IPS DF 4.7 (cell line): ENCODE measurements at regions not wholly inside any gene's neighbourhood (a gene's known extent, or its start where the extent isn't known, plus 50 kb on each side); places are given as distances from the start of the nearest gene placed in this dataset.

Experiments
- DNase-seq: peaks from one replicate; pipeline ENCODE4 v3.0.0-alpha.2; 2013; ENCODE audit warnings: low spot score; ENCODE audit errors: extremely low read depth

GRCh38 chr6:43969158-43969981, 157.9 kb downstream of the MRPL14 start:
- no peak for DNase-seq

GRCh38 chr6:43968110-43968965, 158.9 kb downstream of the MRPL14 start:
- no peak for DNase-seq

- DNase-seq: no peak
Observed at GRCh38 chr6:43967719-43968091, 159.5 kb downstream of the MRPL14 start.

- no peak for DNase-seq
Observed at GRCh38 chr6:43966853-43967718, 160.2 kb downstream of the MRPL14 start.

GRCh38 chr6:43966374-43966658, 160.9 kb downstream of the MRPL14 start:
- DNase-seq: no peak

GRCh38 chr6:43965628-43966373, 161.5 kb downstream of the MRPL14 start:
- no peak for DNase-seq

GRCh38 chr6:43964659-43965570, 162.3 kb downstream of the MRPL14 start:
- no peak for DNase-seq

GRCh38 chr6:43963877-43964658, 163.2 kb downstream of the MRPL14 start:
- no peak for DNase-seq

- DNase-seq: no peak
Observed at GRCh38 chr6:43963203-43963602, 164.0 kb downstream of the MRPL14 start.

GRCh38 chr6:43962458-43962857, 164.8 kb downstream of the MRPL14 start:
- DNase-seq: no peak

GRCh38 chr6:43957273-43957672, 170.0 kb downstream of the MRPL14 start:
- DNase-seq: no peak

- DNase-seq: no peak
Observed at GRCh38 chr6:43956478-43956877, 170.8 kb downstream of the MRPL14 start.

GRCh38 chr6:43954311-43955131, 172.7 kb downstream of the MRPL14 start:
- DNase-seq: no peak

- DNase-seq: peak; percentile 11
Observed at GRCh38 chr6:43953794-43954310, 173.4 kb downstream of the MRPL14 start.

GRCh38 chr6:43953256-43953655, 174.0 kb downstream of the MRPL14 start:
- DNase-seq: no peak

- DNase-seq: no peak
Observed at GRCh38 chr6:43952746-43953145, 174.5 kb downstream of the MRPL14 start.

GRCh38 chr6:43951756-43952675, 175.2 kb downstream of the MRPL14 start:
- no peak for DNase-seq
